ENCODE measurements at regions not wholly inside any gene's neighbourhood (a gene's known extent, or its start where the extent isn't known, plus 50 kb on each side); places are given as distances from the start of the nearest gene placed in this dataset.
"Not testable (repeated sequence)": the region's sequence is repeated elsewhere in the genome, so short reads cannot be mapped to it uniquely, and the experiment has no call there.

- no peak overlapping the region for H3K4me3 ChIP-seq (ENCODE audit: control insufficient read depth, low read depth, low read length)
- no peak for DNase-seq (ENCODE audit: low read depth)
Observed at GRCh38 chr4:101643186-101643837, 147.2 kb upstream of the BANK1 start.

GRCh38 chr4:101632766-101633165, 157.8 kb upstream of the BANK1 start:
- H3K4me3 ChIP-seq (ENCODE audit: control insufficient read depth, low read depth, low read length); DNase-seq (ENCODE audit: low read depth): not testable (repeated sequence)

More at GRCh38 chr4:101643186-101643837, 147.2 kb upstream of the BANK1 start:
- TF ChIP-seq CTCF (IDR thresholded peaks at IDR 0.05; ENCODE audit: control insufficient read depth, insufficient read depth, low read depth, low read length, missing control alignments): no peak

- TF ChIP-seq CTCF (IDR thresholded peaks at IDR 0.05; ENCODE audit: control insufficient read depth, insufficient read depth, low read depth, low read length, missing control alignments): no peak
Observed at GRCh38 chr4:101630319-101630986, 160.1 kb upstream of the BANK1 start.

GRCh38 chr4:101621120-101621519, 169.4 kb upstream of the BANK1 start:
- no peak overlapping the region for H3K4me3 ChIP-seq (ENCODE audit: control insufficient read depth, low read depth, low read length)
- no peak for TF ChIP-seq CTCF (IDR thresholded peaks at IDR 0.05; ENCODE audit: control insufficient read depth, insufficient read depth, low read depth, low read length, missing control alignments)
- DNase-seq (ENCODE audit: low read depth): peak; percentile 38

More at GRCh38 chr4:101630319-101630986, 160.1 kb upstream of the BANK1 start:
- DNase-seq (ENCODE audit: low read depth): no peak
- no peak overlapping the region for H3K4me3 ChIP-seq (ENCODE audit: control insufficient read depth, low read depth, low read length)

- no peak overlapping the region for H3K4me3 ChIP-seq (ENCODE audit: control insufficient read depth, low read depth, low read length)
- no peak for TF ChIP-seq CTCF (IDR thresholded peaks at IDR 0.05; ENCODE audit: control insufficient read depth, insufficient read depth, low read depth, low read length, missing control alignments)
- DNase-seq (ENCODE audit: low read depth): no peak
Observed at GRCh38 chr4:101615652-101616051, 174.9 kb upstream of the BANK1 start.

DNA sequence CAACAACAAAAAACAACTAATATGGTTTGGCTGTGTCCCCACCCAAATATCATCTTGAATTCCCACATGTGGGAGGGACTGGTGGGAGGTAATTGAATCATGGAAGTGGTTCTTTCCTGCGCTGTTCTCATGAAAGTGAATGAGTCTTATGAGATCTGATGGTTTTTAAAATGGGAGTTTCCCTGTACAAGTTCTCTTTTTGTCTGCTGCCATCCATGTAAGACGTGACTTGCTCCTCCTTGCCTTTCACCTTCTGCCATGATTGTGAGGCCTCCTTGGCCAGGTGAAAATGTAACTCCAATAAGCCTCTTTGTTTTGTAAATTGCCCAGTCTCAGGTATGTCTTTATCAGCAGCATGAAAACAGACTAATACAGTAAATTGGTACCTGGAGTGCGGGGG, 183.5 kb upstream of the BANK1 start:
- H3K4me3 ChIP-seq (ENCODE audit: control insufficient read depth, low read depth, low read length); DNase-seq (ENCODE audit: low read depth): not testable (repeated sequence)

- DNase-seq (ENCODE audit: low read depth): no peak
- no peak overlapping the region for H3K4me3 ChIP-seq (ENCODE audit: control insufficient read depth, low read depth, low read length)
- no peak for TF ChIP-seq CTCF (IDR thresholded peaks at IDR 0.05; ENCODE audit: control insufficient read depth, insufficient read depth, low read depth, low read length, missing control alignments)
Observed at GRCh38 chr4:101604976-101605375, 185.6 kb upstream of the BANK1 start.

Data from AG09309 (cell line).